ENCODE measurements at regions not wholly inside any gene's neighbourhood (a gene's known extent, or its start where the extent isn't known, plus 50 kb on each side); places are given as distances from the start of the nearest gene placed in this dataset.

DNA sequence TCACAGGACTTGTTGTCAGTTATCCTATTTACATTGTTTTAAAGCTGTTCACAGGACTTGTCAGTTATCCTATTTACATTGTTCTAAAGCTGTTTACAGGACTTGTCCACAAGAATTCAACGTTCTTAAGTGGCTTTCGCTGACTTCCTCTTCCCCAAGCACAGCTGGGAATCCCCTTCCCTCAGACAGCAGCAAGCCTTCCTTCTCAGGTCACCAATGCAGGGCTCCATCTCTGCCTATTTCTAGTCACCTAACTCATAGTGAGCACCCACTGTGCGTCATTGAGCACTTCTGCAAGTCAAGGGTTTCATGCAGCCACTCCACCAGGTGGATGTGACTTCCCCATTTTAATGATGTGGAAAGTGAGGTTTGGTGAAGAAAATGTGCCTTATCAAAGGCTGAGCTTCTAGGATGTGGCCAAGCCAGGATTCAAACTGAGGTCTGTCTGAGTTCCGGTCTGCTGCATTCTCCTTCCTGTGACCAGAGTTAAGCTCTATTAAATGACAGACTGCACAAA, 109.8 kb upstream of the ZNF462 start:
- TF ChIP-seq EZH2 (IDR thresholded peaks at IDR 0.05) (no peak), POLR2AphosphoS5 (IDR thresholded peaks at IDR 0.05; ENCODE audit: borderline replicate concordance, low read depth, low read length) (no peak)

Measured in SK-N-MC (cell line).